ENCODE measurements at regions not wholly inside any gene's neighbourhood (a gene's known extent, or its start where the extent isn't known, plus 50 kb on each side); places are given as distances from the start of the nearest gene placed in this dataset.
"Not testable (repeated sequence)": the region's sequence is repeated elsewhere in the genome, so short reads cannot be mapped to it uniquely, and the experiment has no call there.

- no peak for DNase-seq
Measured at GRCh38 chr3:22401499-22401898, 650.5 kb upstream of the ZNF385D start.

GRCh38 chr3:22414239-22414638 lies 663.2 kb upstream of the ZNF385D start:
- DNase-seq, result no peak

- DNase-seq, result not testable (repeated sequence)
Measured at GRCh38 chr3:22416838-22417446, 665.9 kb upstream of the ZNF385D start.

- no peak for DNase-seq
Measured at GRCh38 chr3:22419261-22419660, 668.3 kb upstream of the ZNF385D start.

- DNase-seq, result no peak
Measured at GRCh38 chr3:22421589-22421988, 670.6 kb upstream of the ZNF385D start.

- DNase-seq, result no peak
Measured at GRCh38 chr3:22431334-22431733, 680.3 kb upstream of the ZNF385D start.

- DNase-seq, result no peak
Measured at GRCh38 chr3:22439626-22440025, 688.6 kb upstream of the ZNF385D start.

- no peak for DNase-seq
Measured at GRCh38 chr3:22441711-22442110, 690.7 kb upstream of the ZNF385D start.

GRCh38 chr3:22443571-22444233 lies 692.7 kb upstream of the ZNF385D start:
- DNase-seq, result no peak

- not testable (repeated sequence) for DNase-seq
Measured at GRCh38 chr3:22445336-22445735, 694.3 kb upstream of the ZNF385D start.

- no peak for DNase-seq
Measured at GRCh38 chr3:22450786-22451400, 699.9 kb upstream of the ZNF385D start.

GRCh38 chr3:22451501-22451900 lies 700.5 kb upstream of the ZNF385D start:
- no peak for DNase-seq

GRCh38 chr3:22453906-22454535 lies 703.0 kb upstream of the ZNF385D start:
- no peak for DNase-seq

GRCh38 chr3:22469995-22470394 lies 719.0 kb upstream of the ZNF385D start:
- DNase-seq, result no peak

GRCh38 chr3:22471557-22471956 lies 720.5 kb upstream of the ZNF385D start:
- no peak for DNase-seq

- DNase-seq, result no peak
Measured at GRCh38 chr3:22474706-22475445, 723.9 kb upstream of the ZNF385D start.

GRCh38 chr3:22475665-22476240 lies 724.7 kb upstream of the ZNF385D start:
- DNase-seq, result no peak

- DNase-seq, result no peak
Measured at GRCh38 chr3:22476976-22477375, 726.0 kb upstream of the ZNF385D start.

GRCh38 chr3:22485954-22486353 lies 717.2 kb upstream of the UBE2E2 start:
- DNase-seq, result no peak

GRCh38 chr3:22490747-22491146 lies 712.4 kb upstream of the UBE2E2 start:
- no peak for DNase-seq

- no peak for DNase-seq
Measured at GRCh38 chr3:22491344-22491743, 711.8 kb upstream of the UBE2E2 start.

GRCh38 chr3:22492342-22492741 lies 710.8 kb upstream of the UBE2E2 start:
- no peak for DNase-seq

GRCh38 chr3:22495241-22495640 lies 707.9 kb upstream of the UBE2E2 start:
- no peak for DNase-seq
